ENCODE measurements at regions not wholly inside any gene's neighbourhood (a gene's known extent, or its start where the extent isn't known, plus 50 kb on each side); places are given as distances from the start of the nearest gene placed in this dataset.

DNA sequence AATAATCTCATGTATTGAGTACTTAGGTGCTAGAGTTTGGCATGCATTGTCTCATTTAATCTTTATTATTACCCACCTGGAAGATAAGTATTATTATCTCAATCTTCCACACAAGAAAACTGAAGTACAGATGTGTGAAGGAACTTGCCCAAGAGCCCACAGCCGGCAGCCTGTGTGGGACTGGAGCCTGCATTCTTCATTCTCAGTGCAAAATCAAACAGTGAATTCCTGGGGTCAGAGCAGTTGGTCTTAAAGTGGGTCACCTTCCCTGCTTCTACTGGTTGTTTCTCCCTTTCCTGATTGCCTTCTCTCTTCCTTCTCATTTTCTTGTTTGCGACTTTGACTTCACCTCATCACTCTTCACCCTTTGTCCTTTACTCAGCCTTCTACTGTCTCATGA lies 144.7 kb upstream of the LYZL1 start:
- Histone ChIP-seq H3K4me3 (no peak overlapping the region), H3K27ac (no peak overlapping the region)
- no peak for DNase-seq (ENCODE audit: low spot score)
- TF ChIP-seq, protein P1, sequence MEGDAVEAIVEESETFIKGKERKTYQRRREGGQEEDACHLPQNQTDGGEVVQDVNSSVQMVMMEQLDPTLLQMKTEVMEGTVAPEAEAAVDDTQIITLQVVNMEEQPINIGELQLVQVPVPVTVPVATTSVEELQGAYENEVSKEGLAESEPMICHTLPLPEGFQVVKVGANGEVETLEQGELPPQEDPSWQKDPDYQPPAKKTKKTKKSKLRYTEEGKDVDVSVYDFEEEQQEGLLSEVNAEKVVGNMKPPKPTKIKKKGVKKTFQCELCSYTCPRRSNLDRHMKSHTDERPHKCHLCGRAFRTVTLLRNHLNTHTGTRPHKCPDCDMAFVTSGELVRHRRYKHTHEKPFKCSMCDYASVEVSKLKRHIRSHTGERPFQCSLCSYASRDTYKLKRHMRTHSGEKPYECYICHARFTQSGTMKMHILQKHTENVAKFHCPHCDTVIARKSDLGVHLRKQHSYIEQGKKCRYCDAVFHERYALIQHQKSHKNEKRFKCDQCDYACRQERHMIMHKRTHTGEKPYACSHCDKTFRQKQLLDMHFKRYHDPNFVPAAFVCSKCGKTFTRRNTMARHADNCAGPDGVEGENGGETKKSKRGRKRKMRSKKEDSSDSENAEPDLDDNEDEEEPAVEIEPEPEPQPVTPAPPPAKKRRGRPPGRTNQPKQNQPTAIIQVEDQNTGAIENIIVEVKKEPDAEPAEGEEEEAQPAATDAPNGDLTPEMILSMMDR (IDR thresholded peaks at IDR 0.05): no peak

DNA sequence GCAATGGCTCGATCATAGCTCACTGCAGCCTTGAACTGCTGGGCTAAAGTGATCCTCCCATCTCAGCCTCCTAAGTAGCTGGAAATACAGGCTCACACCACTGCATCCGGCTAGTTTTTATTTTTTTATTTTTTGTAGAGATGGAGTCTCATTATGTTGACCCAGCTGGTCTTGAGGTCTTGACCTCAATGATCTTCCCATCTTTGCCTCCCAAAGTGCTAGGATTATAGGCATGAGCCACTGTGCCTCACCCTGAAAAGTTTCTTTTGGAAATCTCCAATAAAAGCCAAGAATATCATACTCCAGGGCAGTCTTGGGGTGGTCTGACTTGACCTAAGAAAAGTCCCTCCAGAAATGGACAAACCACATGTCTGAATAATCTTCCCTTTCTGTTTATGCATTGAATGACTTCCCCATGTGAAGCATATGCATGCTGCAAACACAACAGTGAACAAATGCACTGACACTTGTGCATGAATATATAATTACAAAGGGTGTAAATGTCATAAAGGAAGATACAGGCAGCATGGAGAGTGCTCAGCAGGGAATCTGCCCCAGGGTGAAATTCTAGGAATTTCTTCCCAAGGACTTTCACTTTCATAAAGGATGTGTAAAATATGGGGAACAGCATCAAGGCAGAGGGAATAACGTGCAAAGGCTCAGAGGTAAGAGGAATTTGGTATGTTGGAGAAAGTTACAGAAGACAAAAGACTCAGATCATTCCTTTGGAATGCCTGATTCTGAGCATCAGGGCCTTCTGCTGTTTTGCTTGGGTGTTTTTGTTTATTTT lies 142.4 kb upstream of the LYZL1 start:
- no peak overlapping the region for H3K27ac ChIP-seq
- H3K4me3 ChIP-seq: no peak overlapping the region
- TF ChIP-seq, protein P1 (IDR thresholded peaks at IDR 0.05): no peak
- no peak for DNase-seq (ENCODE audit: low spot score)

DNA sequence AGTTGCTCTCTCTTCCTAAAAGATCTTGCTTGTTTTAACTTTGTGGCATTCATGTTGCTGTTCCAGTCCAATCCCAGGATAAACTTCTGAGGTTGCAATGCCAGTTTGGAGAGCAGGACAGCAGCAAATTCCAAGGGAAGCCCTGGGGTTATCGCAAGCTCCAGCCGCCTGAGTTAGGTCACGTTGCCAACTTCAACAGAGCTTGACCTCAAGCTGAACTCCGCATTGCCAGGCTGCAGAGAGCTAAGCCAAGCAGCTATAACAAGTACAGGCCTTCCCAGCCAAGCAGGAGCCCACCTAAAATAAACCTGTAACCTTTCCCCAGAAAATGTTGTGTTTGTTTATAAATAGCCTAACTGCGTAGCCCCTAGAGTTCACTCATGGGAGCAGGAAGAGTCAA lies 138.9 kb upstream of the LYZL1 start:
- TF ChIP-seq, protein P1 (IDR thresholded peaks at IDR 0.05): no peak
- no peak overlapping the region for H3K4me3 ChIP-seq
- no peak for DNase-seq (ENCODE audit: low spot score)
- H3K27ac ChIP-seq: peak overlapping the region in 1 of 2 donors; percentile 2

DNA sequence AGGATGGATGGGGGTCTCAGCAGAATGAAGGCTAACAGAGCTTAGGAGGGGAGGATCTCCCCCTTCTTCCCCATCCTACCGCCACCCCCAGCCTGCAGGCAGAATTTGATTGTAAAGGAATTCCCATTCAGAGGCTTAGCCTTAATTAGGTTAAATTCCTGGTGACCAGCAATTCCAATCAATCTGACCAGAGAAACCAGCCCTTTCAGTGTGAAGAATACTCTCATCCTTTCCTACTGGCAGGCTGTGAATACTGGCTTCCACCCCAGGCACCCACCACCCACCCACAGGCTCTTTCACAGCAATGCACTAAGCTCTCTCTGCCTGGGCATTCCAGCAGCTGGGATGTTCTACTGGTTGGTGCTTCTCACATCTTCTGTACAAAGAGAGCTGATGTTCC lies 137.9 kb upstream of the LYZL1 start:
- no peak for DNase-seq (ENCODE audit: low spot score)
- Histone ChIP-seq H3K4me3 (no peak overlapping the region), H3K27ac (no peak overlapping the region)
- TF ChIP-seq, protein P1 (IDR thresholded peaks at IDR 0.05): no peak

DNA sequence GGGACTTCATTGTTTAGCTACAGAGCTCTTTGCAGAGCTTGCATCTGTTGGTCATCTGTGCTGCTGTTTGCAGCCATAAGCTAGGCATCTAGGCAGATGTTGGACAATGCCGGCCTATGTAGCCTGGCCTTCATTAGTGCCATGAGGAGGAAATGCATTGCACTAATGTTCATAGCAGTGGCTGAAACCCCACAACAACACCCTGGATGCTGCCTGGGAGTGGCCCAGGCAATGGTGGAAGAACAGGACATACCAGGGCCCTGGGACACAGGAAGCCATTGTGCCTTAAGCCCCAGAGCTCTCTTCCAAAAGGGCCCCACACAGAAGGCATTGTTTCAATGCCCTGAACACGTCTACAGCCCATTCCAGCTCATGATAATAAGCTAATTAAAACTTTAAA lies 131.5 kb upstream of the LYZL1 start:
- Histone ChIP-seq H3K27ac (no peak overlapping the region), H3K4me3 (no peak overlapping the region)
- no peak for DNase-seq (ENCODE audit: low spot score)
- TF ChIP-seq, protein P1 (IDR thresholded peaks at IDR 0.05): no peak

DNA sequence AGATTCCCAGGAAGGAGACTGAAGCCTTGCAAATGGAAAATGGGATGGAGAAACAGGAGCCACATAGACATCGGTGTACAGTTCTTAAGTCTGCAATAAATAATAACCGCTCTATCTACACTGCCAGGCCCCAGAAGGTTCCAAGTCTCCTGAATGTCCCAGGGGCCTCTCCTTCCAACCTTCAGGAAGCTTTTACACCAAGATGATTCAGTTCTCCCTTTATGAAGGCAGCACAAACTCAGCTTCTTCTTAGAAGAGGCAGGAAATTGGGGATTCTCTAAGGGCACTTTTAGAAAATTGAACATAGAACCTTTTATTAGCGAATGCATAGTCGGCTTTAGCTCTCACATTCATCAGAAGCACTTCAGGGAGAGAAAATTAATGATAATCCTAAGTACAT lies 130.8 kb upstream of the LYZL1 start:
- no peak overlapping the region for H3K27ac ChIP-seq
- no peak overlapping the region for H3K4me3 ChIP-seq
- DNase-seq (ENCODE audit: low spot score): no peak
- TF ChIP-seq, protein P1 (IDR thresholded peaks at IDR 0.05): no peak

DNA sequence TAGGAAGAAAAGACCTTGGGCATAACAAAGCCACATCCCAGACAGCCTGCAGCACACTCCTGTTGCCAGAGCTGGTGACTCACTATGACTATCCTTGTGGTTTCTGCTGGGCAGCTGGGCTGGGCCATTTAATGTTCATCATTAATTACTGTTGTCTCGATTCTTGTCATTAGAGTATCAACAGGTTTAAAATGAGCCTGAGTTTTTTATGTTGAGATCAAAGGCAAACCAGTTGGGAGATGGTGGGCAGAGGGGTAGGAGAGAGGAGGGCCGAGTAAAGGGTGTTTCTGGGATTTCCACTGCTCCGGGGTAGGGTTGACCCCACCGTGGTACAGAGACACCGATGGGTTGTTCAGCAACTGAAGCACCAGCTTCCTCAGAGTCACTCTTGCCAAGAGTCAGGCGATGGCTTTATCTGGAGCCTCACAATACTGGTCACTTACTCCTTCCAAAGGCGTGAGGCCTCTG lies 128.7 kb upstream of the LYZL1 start:
- H3K27ac ChIP-seq: no peak overlapping the region
- DNase-seq (ENCODE audit: low spot score): no peak
- H3K4me3 ChIP-seq: no peak overlapping the region
- TF ChIP-seq, protein P1 (IDR thresholded peaks at IDR 0.05): no peak
